Esophagus mucosa (tissue), 1 donor: ENCODE measurements at regions not wholly inside any gene's neighbourhood (a gene's known extent, or its start where the extent isn't known, plus 50 kb on each side); places are given as distances from the start of the nearest gene placed in this dataset.
"Not testable (repeated sequence)": the region's sequence is repeated elsewhere in the genome, so short reads cannot be mapped to it uniquely, and the experiment has no call there.

Experiments used
- ATAC-seq: fragments of 200-7000 bp; cut with Tn5 transposase; one replicate; pipeline ENCODE4 v1.9.1; 2020
- donor health status: DM: yes; HTN: yes; CAD: no.

GRCh38 chr1:244325056-244325758, 126.5 kb downstream of the ADSS2 start:
- peak; percentile 50 for ATAC-seq

- ATAC-seq = no peak
Measured at GRCh38 chr1:244326757-244327156, 125.0 kb downstream of the ADSS2 start.

GRCh38 chr1:244327533-244327932, 124.2 kb downstream of the ADSS2 start:
- no peak for ATAC-seq

GRCh38 chr1:244328476-244328875, 123.2 kb downstream of the ADSS2 start:
- no peak for ATAC-seq

- ATAC-seq = no peak
Measured at GRCh38 chr1:244329591-244330317, 122.0 kb downstream of the ADSS2 start.

- ATAC-seq = no peak
Measured at GRCh38 chr1:244330318-244330625, 121.4 kb downstream of the ADSS2 start.

GRCh38 chr1:244332761-244333160, 118.9 kb downstream of the ADSS2 start:
- ATAC-seq = not testable (repeated sequence)

- ATAC-seq = not testable (repeated sequence)
Measured at GRCh38 chr1:244334315-244334714, 117.4 kb downstream of the ADSS2 start.

GRCh38 chr1:244334842-244335241, 116.9 kb downstream of the ADSS2 start:
- not testable (repeated sequence) for ATAC-seq

GRCh38 chr1:244335456-244335855, 116.3 kb downstream of the ADSS2 start:
- no peak for ATAC-seq

- no peak for ATAC-seq
Measured at GRCh38 chr1:244336232-244336899, 115.3 kb downstream of the ADSS2 start.

- ATAC-seq = no peak
Measured at GRCh38 chr1:244337839-244338238, 113.9 kb downstream of the ADSS2 start.

GRCh38 chr1:244339073-244339692, 112.5 kb downstream of the ADSS2 start:
- no peak for ATAC-seq

- no peak for ATAC-seq
Measured at GRCh38 chr1:244339776-244340175, 111.9 kb downstream of the ADSS2 start.

- no peak for ATAC-seq
Measured at GRCh38 chr1:244340396-244340795, 111.3 kb downstream of the ADSS2 start.

GRCh38 chr1:244341455-244342450, 110.0 kb downstream of the ADSS2 start:
- ATAC-seq = peak; percentile 94

GRCh38 chr1:244344001-244344400, 107.7 kb downstream of the ADSS2 start:
- no peak for ATAC-seq

- ATAC-seq = no peak
Measured at GRCh38 chr1:244346972-244347618, 104.6 kb downstream of the ADSS2 start.

- no peak for ATAC-seq
Measured at GRCh38 chr1:244347942-244348341, 103.8 kb downstream of the ADSS2 start.

GRCh38 chr1:244349103-244349531, 102.6 kb downstream of the ADSS2 start:
- peak; percentile 48 for ATAC-seq

GRCh38 chr1:244349581-244350001, 102.1 kb downstream of the ADSS2 start:
- no peak for ATAC-seq
